Effector CD8-positive, alpha-beta T cell (primary cell): ENCODE measurements at regions not wholly inside any gene's neighbourhood (a gene's known extent, or its start where the extent isn't known, plus 50 kb on each side); places are given as distances from the start of the nearest gene placed in this dataset.
"Not testable (repeated sequence)": the region's sequence is repeated elsewhere in the genome, so short reads cannot be mapped to it uniquely, and the experiment has no call there.

Experiments
- DNase-seq: peaks from one replicate; lab custom pipeline; 2025; lab: John Stamatoyannopoulos, UW

DNA sequence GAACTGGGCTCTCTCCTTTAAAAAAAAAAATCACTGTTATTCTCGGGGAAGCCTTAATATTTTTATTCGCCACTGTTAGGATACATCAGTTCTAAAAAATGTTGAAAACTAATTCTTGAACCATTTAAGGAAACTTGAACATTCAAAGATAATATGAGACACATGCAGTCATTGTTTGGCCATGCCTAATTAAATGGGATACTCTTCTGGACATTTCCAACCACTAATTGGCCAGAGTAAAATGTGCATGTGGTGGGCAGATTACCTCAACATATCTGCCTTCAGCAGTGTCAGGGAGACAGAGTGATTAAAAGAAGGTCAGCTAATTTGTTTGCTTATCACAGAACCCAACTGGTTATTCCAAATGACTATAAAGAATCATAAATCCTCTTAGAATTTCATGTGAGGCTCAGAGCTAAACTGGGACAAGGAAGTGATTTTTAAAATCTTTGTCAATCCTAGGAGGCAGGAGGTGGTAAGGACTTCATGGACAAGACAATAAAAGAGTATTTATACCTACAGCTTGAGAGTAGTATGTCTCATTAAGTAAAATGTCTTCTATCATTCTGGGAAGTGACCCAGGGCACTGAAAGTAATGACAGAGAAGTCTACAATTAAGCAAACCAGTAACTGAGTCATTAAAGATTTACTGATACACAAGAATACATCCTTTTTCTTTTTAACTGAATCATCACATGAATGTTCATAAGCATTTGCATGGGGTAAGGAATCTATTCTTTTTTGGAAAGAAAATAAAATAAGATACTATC is 242.9 kb upstream of the TRPM3 start:
- DNase-seq: no peak

DNA sequence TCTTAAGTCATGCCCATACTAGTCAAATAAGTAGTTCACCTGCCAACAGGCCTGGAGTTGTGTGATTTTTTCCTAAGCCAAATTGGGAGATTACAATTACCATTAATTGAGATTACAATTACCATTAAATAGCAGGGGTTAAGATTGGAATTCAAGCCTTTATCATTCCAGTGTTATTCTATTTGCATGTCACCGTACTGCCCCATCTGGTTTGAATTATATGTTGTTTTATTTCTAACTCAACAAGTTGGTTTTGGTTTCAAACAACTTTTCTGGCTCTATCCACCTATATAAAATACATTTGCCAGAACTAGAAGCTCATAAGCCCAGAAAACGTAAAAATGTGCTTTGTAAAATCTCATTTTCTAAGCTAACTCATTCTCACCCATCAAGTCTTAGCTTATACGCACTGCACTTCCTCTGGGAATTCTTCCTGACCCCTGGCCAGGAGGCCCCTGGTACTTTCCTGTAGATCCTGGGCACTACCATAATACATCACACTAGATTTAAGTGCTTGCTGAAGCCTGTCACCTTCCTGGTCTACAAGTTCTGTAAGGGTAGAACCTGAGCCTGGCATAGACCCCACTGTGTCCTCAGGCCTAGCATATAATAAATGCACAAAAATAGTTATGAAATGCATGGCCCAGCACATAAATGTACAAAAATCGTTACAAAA is 242.0 kb upstream of the TRPM3 start:
- no peak for DNase-seq

DNA sequence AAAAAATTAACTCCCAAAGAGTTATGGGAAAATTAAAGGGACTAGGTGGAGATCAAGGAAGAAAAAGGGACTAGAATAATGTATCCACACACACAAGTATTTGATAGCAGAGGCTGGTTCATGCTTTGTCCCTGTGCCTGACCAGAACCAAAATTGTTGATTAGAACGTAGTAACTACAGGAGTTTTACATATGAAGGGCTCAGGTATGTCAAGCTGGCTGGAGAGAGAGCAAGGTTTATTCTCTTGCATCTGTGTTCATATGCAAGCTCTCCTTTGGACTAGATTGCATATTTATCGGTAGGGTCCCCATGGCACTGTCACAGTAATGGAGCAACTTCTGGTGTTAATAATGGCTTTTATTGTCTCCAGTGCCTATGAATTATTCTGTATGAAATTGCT is 239.9 kb upstream of the TRPM3 start:
- no peak for DNase-seq

DNA sequence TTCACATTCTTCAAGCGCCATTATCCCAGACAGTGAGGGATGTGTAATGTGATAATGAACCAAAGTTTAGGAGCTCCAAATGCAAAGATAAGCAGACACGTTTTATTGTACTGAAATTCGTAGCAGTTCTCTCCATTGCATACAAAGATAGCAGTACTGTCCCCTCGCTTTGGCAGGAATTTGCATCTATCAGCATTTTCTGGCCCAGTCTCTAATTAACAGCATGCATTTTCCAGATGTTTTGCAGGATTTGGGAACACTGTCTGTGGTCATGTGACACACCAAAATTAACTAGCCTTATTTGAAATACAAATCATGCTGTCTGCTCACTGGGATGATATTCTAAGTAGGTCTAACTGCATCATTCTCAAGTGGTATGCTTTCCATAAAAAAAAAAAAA is 235.9 kb upstream of the TRPM3 start:
- DNase-seq: no peak

DNA sequence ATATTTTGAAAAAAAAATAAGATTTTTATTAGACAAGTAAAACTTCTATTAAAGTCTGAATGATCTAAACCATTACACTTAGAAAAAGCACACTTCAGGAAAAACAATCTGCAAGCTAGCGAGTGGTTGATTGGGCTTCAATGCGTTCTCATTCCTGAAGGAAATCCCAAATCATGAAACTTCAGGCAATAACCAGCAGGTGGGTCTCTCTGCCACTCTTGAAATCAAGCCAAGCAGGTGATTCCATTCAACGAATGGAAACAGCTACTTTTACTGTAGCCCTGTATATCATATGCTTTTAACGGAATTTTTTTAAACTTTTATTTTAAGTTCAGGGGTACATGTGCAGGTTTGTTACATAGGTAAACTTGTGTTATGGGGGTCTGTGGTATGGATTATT is 234.5 kb upstream of the TRPM3 start:
- no peak for DNase-seq

DNA sequence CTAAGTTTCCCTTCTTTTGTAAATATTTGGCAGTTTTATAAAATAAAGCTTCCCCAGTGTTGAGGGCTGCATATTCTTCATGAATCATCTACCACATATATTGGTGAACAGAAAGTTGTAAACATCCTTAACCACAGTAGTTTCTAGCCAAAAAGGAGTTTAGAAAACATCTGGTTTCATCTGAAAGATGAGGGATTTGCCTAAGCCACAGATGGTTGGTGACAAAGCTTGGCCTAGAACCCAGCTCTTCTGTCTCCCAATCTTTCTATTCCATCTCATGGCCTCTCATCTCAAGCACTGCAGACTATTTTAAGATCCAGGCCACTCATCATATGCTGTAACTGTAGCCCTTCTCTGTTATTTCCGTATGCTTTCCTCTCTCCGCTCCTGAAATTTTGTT is 232.3 kb upstream of the TRPM3 start:
- DNase-seq: no peak

DNA sequence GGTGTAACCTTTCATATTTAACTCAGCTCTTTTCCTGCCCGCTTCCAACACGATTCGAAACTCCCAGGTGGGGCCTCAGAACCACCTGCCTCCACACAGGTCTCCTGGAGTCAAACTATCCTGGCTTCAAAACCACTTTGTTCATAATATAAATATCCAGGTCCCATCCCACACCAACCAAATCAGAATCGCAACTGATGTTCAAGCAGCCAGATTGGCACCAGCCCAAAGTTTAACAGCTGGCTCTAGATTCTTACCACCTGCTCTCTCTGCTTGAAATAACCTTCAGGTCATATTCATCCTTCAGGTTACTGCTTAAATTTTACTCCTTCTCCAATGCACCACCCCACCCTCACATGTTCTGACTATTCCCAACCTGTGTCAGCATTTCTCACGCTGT is 231.4 kb upstream of the TRPM3 start:
- no peak for DNase-seq

DNA sequence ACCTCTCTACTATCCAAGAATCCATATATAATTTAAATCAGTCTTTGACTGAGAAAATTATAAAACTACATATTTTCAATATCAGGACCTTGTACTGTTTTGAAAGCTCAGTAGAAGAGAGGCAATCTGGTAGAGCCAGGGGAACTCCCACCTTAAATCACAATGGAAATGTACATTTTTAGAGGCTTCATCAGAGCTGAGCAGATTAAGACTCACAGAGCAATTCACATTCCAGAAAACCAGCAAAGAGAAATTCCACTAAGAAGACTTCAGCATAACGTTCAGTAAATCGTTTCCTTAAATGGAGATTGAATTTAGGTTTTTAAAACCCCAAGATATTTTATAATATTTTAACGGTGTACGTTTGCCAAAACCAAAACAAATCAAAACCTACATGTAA is 227.8 kb upstream of the TRPM3 start:
- no peak for DNase-seq

DNA sequence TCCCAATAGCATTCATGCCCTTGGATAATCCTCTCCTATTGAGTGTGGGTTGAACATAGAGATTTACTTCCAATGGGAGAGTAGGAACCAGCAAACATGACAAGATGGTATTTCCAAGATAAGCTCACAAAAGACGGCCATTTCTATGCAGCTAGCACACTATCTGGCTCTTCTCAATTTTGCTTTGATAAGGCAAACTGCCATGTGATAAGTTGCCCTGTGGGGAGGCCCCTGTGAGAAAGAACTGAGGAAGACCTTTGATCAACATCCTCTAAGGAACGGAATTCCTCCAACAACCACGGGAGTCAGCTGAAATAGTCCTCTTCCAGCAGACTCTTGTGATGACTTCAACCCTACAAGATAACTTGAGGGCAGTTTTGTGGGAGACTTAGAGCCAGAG is 211.9 kb upstream of the TRPM3 start:
- DNase-seq: no peak

DNA sequence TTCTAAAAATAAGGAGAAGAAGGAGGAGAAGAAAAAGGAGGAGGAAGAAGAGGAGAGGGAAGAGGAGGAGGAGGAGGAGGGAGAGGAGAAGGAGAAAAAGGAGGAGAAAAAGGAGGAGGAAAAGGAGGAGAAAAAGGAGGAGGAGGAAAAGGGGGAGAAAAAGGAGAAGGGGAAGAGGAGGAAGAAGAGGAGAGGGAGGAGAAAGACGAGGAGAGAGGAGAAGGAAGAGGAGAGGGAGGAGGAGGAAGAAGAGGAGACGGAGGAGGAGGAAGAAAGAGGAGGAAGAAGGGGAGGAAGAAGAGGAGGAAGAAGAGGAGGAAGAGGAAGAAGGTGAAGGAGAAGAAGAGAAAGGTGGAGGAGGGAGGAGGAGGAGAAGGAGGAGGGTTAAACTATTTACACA is 210.2 kb upstream of the TRPM3 start:
- no peak for DNase-seq

DNA sequence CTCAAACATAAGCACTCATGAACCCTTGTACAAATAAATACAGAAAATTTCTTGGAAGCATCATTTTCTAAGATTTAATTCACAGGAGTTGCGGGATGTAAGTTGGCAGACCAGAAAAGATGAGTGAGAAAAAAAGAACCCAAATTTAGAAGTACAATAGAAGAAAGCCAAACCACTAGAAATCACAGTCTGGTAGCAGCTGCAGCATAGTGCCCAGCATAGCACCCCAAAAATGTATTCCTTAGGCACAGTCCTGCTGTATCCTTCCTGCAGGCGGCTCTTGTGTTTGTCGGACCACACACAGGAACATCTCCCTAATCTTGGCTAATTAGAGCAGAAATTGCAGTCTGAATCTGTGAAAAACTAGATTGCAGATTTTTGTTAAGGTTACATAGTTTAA is 208.5 kb upstream of the TRPM3 start:
- DNase-seq: no peak

DNA sequence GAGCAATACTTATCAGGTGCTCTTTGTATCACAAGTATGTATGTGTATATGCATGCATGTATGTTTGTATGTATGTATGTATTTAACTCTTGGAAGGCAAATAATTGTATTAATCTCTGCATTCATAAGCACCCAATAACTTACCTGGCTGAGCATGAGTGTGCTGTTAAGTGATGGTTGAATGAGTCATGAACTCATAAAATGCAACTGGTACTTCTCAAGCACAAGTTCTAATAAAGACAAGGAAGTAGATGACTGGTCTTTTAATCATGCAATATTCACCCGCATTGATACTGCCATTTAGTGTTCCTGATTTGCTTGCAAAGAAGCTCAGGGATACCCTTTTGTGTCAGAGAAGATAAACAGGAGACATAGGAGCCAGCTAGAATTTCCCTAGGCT is 204.9 kb upstream of the TRPM3 start:
- no peak for DNase-seq

DNA sequence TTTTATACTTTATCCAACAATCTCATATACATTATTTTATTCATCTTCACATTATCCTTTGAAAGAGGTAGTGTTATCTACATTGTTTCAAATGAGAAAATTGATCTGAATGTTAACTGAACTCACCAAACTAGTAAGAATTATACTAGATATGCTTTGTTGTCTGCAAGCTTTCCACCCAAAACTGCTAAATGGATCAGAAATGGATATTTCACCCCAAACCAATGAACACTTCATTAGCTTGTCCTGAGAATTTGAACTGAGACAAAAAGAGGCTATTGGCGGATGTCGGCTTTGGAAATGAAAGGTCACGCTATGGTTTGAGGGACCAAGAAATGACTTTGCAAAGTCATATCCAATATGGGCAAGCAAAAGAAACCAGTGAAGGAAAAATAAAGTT is 201.9 kb upstream of the TRPM3 start:
- no peak for DNase-seq

DNA sequence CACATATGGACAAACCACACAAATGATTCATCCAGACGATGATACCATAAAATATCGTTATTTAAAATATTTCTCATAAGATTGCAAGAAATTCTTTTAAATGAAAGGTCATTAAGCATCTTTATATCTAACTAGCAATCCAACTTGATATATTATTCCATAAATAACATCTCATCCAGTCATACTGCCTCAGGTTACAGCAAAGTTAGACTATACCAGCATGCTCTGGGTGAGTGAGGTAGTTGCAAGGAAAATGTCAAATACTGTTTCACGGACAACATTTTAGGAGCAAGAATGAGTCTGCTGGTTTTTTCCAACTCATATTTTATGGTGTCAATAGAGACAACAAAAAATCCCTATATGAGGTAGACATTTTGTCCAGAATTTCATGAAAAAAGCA is 200.9 kb upstream of the TRPM3 start:
- DNase-seq: no peak

DNA sequence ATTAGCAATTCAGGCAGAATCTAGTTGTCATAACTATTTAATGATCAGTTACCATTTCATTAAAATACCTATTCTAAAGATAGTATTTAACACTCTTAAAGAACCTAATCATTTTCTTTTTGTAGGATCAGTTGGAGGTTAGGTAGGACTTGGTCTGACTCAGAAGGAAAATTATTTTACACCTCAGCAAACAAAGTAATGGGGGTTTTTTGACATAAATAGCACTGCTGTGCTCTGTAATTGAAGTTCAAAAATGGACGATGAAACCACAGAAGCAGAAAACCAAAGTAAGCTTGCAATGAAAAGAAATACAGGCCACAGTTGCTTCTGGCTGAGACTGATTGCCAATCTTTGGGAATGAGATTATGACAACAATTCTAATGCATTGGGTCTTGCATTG is 187.0 kb upstream of the TRPM3 start:
- DNase-seq: no peak

DNA sequence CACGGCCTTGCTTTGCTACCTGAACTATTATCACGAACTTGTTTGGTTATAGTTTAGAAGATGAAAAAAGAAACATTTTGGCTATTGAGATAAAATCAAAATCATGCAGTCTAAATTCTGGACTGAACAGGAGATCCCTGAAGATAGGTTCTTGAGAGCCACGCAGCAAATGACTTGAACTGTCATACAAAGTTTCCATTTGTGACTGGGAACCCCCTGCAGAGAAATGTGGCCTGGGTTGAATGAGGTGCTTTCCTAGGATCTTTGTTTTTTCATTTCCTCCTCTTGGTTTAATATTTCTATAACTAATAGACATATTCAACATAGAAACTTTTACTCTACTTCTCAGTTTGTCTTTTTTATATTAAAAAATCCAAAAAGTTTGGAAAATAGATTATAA is 184.7 kb upstream of the TRPM3 start:
- no peak for DNase-seq

DNA sequence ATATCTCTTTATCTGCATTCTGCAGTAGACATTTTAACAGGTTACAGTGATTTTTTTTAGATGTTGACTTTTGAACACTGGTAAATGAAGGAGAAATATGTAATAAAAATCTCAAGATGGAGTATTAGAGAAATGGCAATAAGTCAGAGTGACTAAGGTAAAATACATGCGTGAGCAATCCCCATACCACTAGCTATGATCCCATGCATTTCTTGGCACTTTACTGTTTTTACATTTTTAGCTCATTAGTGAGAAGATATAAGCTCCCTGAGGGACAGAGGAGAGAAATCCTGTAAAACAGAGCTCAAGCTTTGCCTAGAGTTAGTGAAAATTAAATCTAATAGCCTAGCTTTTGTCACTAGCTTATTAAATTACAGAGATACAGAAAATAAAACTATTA is 181.9 kb upstream of the TRPM3 start:
- DNase-seq: no peak

DNA sequence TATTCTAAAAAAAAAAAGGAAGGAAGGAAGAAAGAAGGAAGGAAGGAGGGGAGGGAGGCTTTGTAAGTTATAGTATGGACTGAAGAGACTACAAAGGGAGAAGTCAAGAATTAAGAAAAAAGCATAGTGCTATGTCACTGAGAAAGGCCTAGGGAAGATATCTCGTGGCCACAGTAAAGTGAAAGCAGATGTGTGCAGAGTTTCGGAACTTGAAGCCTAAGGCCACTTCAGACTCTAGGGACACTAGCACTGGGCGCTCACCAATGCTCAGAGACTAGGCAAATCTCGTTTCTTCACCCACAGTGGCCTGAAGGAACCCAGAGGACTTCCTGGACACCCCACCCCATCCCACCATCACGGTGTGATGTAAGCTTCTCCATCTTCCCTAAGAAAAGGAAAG is 181.4 kb upstream of the TRPM3 start:
- DNase-seq: no peak

DNA sequence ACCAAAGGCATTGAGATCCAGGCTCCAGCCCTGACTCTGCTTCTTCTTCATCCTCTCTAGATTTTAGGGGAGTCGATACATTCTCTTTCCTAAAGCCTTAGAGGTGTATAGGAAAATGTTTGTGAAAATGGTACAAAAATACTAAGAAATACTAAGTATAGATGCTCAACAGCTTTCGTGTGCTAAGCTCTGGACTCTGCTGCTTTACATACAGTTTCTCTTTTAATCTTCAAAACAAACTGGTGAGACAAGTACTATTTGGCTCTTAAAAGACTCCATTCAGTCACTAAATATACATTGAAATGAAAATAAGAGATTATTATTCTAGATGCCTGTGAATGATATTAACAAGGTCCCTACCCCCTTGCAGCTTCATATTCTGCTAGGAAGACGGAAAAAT is 174.5 kb upstream of the TRPM3 start:
- no peak for DNase-seq

DNA sequence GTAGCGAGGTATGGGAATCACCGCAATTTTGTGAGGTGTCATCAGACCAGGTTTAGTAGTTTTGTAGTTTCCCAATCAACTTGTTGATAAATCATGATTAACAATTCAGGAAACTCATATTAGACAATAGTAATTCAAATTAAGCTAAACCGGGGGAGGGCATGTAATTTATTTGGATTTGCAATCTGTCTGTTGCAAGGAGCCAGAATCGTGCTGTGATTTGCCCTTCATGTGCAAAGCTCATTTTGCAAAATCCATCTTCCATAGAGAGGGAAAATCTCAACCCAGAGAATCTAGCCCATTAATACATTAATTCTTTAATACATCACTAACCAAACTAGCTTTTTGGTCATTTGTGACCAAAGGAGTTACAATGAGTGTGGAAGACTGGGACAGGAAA is 164.7 kb upstream of the TRPM3 start:
- no peak for DNase-seq

DNA sequence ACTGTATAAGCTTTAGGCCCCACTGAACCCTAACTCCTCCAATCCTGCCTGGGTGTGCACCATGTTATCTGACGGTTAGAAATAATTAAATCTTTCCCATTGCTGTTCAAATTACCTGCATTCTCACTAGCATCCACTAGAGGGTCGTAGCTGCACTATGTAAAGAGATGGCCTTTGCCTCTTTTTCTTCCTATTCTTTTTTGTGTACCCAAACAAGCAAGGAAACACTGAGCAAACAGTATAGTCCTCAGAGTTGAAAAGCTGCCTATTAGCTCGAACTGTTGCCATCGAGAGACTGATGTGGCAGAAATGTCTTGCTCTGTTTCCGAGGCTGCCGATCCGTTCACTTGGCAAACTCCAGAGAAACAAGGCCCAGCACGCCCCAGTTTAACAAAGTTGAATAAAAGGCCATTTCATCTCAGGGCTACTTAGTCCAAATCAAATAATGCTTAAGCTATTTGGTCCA is 163.8 kb upstream of the TRPM3 start:
- DNase-seq: no peak

DNA sequence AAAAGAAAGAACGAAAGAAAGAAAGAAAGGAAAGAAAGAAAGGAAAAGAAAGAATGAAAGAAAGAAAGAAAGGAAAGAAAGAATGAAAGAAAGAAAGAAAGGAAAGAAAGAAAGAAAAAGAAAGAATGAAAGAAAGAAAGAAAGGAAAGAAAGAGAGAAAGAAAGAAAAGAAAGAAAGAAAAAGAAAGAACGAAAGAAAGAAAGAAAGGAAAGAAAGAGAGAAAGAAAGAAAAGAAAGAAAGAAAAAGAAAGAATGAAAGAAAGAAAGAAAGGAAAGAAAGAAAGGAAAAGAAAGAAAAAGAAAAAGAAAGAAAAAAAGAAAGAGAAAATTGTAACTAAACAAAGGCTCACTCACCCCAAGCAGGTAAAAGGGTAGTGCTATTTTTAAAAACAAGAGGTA is 160.7 kb upstream of the TRPM3 start:
- not testable (repeated sequence) for DNase-seq

DNA sequence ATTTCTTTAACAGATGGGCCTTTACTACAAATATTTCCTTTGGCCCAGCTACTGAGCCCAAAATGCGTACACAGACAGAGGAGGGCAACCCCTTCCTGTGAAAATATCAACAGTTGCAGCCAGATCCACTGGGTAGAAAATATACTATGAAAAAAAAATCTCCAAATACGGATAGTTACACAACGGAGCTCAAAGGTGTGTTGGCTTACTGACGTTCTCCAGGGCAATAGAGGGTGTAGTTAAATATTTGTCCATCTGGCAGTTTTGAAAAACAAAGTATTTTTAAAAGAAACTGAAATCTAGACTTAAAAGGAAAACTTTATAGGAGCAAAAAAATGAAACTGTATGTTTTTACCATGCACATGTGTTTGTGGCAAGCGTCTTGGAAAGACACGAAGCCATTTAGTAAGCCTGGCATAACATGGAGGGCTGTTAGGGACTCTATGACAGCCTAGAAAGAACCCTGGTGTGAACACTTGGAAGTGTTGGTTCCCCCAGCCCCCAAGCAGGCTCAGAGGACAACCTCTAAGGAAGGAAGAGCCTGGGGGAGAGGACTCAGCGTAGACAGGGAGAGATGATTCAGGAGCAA is 157.8 kb upstream of the TRPM3 start:
- DNase-seq: no peak
